Nephron progenitor cell (in vitro differentiated cells): ENCODE measurements at regions not wholly inside any gene's neighbourhood (a gene's known extent, or its start where the extent isn't known, plus 50 kb on each side); places are given as distances from the start of the nearest gene placed in this dataset.
"Not testable (repeated sequence)": the region's sequence is repeated elsewhere in the genome, so short reads cannot be mapped to it uniquely, and the experiment has no call there.

Experiments used
- DNase-seq: peaks from one replicate; pipeline ENCODE4 v3.0.0; 2021
- H3K27ac Mint-ChIP-seq: 2 replicates; pipeline ENCODE4 v1.8.0; 2021; ENCODE audit warnings: mild to moderate bottlenecking, moderate library complexity, mixed read lengths
- H3K27me3 Mint-ChIP-seq: 2 replicates; pipeline ENCODE4 v1.8.0; 2021; ENCODE audit warnings: mild to moderate bottlenecking, low read depth, mixed read lengths; ENCODE audit not compliant: poor library complexity
- H3K36me3 Mint-ChIP-seq: 2 replicates; pipeline ENCODE4 v1.8.0; 2021; ENCODE audit warnings: low read depth, mixed read lengths
- H3K4me1 Mint-ChIP-seq: 2 replicates; pipeline ENCODE4 v1.8.0; 2021; ENCODE audit warnings: mixed read lengths
- H3K4me3 Mint-ChIP-seq: 2 replicates; pipeline ENCODE4 v1.8.0; 2021; ENCODE audit warnings: mild to moderate bottlenecking, moderate library complexity, mixed read lengths
- H3K9me3 Mint-ChIP-seq: 2 replicates; pipeline ENCODE4 v1.8.0; 2021; ENCODE audit warnings: mild to moderate bottlenecking, moderate library complexity, mixed read lengths
- TF ChIP-seq, protein P1 (sequence below): fragments of 200-600 bp; sonication (generic); IDR thresholded peaks from 2 replicates; pipeline ENCODE4 v1.5.0; 2021; ENCODE audit warnings: antibody characterized with exemption

- no peak for DNase-seq
- Mint-ChIP-seq H3K4me3 (no peak overlapping the region), H3K36me3 (no peaks in the 10 kb centered on the region), H3K27ac (no peak overlapping the region), H3K9me3 (no peaks in the 10 kb centered on the region), H3K27me3 (peaks cover 7% of the 10 kb centered on the region), H3K4me1 (peaks cover 9% of the 10 kb centered on the region)
- TF ChIP-seq, protein P1, sequence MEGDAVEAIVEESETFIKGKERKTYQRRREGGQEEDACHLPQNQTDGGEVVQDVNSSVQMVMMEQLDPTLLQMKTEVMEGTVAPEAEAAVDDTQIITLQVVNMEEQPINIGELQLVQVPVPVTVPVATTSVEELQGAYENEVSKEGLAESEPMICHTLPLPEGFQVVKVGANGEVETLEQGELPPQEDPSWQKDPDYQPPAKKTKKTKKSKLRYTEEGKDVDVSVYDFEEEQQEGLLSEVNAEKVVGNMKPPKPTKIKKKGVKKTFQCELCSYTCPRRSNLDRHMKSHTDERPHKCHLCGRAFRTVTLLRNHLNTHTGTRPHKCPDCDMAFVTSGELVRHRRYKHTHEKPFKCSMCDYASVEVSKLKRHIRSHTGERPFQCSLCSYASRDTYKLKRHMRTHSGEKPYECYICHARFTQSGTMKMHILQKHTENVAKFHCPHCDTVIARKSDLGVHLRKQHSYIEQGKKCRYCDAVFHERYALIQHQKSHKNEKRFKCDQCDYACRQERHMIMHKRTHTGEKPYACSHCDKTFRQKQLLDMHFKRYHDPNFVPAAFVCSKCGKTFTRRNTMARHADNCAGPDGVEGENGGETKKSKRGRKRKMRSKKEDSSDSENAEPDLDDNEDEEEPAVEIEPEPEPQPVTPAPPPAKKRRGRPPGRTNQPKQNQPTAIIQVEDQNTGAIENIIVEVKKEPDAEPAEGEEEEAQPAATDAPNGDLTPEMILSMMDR, result no peak
Measured at GRCh38 chr2:128603411-128603924, 284.8 kb upstream of the HS6ST1 start.

- no peak for DNase-seq
- Mint-ChIP-seq H3K4me3 (no peak overlapping the region), H3K27me3 (peaks cover 7% of the 10 kb centered on the region), H3K9me3 (no peaks in the 10 kb centered on the region), H3K4me1 (peaks cover 9% of the 10 kb centered on the region), H3K27ac (no peak overlapping the region), H3K36me3 (no peaks in the 10 kb centered on the region)
- TF ChIP-seq, protein P1, result no peak
Measured at GRCh38 chr2:128604045-128604444, 285.4 kb upstream of the HS6ST1 start.

DNA sequence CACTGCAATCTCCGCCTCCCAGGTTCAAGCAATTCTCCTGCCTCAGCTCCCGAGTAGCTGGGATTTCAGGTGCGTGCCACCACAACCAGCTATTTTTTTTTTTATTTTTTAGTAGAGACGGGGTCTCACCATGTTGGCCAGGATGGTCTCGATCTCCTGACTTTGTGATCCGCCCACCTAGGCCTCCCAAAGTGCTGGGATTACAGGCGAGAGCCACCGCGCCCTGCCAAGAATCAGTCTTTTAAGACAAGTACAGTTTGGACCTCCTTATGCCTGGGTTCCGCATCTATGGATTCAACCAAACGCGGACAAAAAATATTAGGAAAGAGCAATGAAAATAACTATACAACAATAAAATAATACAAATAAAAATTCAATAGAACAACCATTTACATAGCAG, 285.9 kb upstream of the HS6ST1 start:
- DNase-seq, H3K4me1 Mint-ChIP-seq, H3K9me3 Mint-ChIP-seq, H3K36me3 Mint-ChIP-seq, H3K4me3 Mint-ChIP-seq, H3K27ac Mint-ChIP-seq, H3K27me3 Mint-ChIP-seq: not testable (repeated sequence)

DNA sequence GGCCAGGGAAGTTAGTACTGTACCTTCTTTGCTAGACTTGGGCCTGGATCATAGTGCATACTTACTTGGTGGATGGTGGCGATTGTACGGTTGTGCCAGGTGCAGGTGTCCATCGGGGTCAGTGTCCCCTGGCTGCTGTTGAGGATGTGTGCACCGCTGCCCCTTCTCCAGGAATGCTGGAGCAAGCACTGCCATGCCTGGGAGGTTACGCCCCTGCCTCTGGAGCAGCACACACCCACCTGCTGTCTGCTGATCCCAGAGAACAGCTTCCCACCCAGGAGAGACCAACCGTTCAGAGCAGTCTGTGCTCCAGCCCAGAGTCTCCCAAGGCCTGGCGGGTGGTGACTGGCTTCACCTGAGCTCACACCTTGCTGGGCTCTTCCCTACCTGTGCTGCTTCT, 286.8 kb upstream of the HS6ST1 start:
- TF ChIP-seq, protein P1, result no peak
- no peak for DNase-seq
- Mint-ChIP-seq H3K36me3 (no peaks in the 10 kb centered on the region), H3K27ac (peak overlapping the region; percentile 64), H3K4me1 (peaks cover 11% of the 10 kb centered on the region), H3K27me3 (peaks cover 7% of the 10 kb centered on the region), H3K4me3 (no peak overlapping the region), H3K9me3 (no peaks in the 10 kb centered on the region)

DNA sequence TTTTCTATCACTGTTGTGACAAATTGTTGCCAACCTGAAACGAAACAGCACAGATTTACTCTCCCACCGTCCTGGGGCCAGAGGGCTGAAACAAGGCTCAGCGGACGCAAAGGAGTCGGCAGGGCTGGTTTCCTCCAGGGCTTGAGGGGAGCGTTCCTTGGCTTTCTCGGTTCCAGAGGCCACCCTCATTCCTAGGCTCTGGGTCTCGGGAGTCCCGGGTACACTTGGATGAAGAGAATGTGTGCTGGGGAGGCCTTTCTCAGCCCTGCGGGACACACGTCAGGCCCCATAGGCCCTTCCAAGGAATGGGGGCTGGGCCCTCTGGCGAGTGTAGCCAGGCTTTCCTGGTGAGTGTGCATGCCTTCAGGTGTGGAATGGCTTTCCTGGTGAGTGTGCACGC, 287.3 kb upstream of the HS6ST1 start:
- Mint-ChIP-seq H3K36me3 (no peaks in the 10 kb centered on the region), H3K9me3 (no peaks in the 10 kb centered on the region), H3K27ac (peak overlapping the region; percentile 64), H3K4me1 (peaks cover 16% of the 10 kb centered on the region), H3K27me3 (peaks cover 7% of the 10 kb centered on the region), H3K4me3 (no peak overlapping the region)
- TF ChIP-seq, protein P1, result no peak
- no peak for DNase-seq

GRCh38 chr2:128606837-128607236, 288.2 kb upstream of the HS6ST1 start:
- no peak overlapping the region for H3K27ac Mint-ChIP-seq
- H3K27me3 Mint-ChIP-seq, result peaks cover 6% of the 10 kb centered on the region
- H3K36me3 Mint-ChIP-seq, result no peaks in the 10 kb centered on the region
- peaks cover 19% of the 10 kb centered on the region for H3K4me1 Mint-ChIP-seq
- DNase-seq, result no peak
- TF ChIP-seq, protein P1, result no peak
- no peak overlapping the region for H3K4me3 Mint-ChIP-seq
- no peaks in the 10 kb centered on the region for H3K9me3 Mint-ChIP-seq
